Neural progenitor cell (in vitro differentiated cells): ENCODE measurements at regions not wholly inside any gene's neighbourhood (a gene's known extent, or its start where the extent isn't known, plus 50 kb on each side); places are given as distances from the start of the nearest gene placed in this dataset.

Experiments
- DNase-seq: peaks from one replicate; pipeline ENCODE4 v3.0.0-alpha.2; 2016; ENCODE audit warnings: low spot score
- H2AFZ ChIP-seq: fragments of 200-600 bp; sonication (generic); replicated peaks from 2 replicates; pipeline ENCODE4 v1.6.1; 2016; ENCODE audit warnings: antibody characterized with exemption
- H3F3A ChIP-seq: fragments of 200-600 bp; sonication (generic); 2 replicates; pipeline ENCODE4 v1.6.1; 2016; ENCODE audit warnings: antibody characterized with exemption, low read depth
- H3K27ac ChIP-seq: fragments of 200-600 bp; sonication (generic); 2 replicates; pipeline ENCODE4 v1.5.1; 2016; ENCODE audit warnings: mild to moderate bottlenecking
- H3K27me3 ChIP-seq: fragments of 200-600 bp; sonication (generic); 2 replicates; pipeline ENCODE4 v1.6.1; 2016; ENCODE audit warnings: mild to moderate bottlenecking, moderate library complexity
- H3K36me3 ChIP-seq: fragments of 200-600 bp; sonication (generic); 2 replicates; pipeline ENCODE4 v1.5.1; 2016
- H3K4me1 ChIP-seq: fragments of 200-600 bp; sonication (generic); 2 replicates; pipeline ENCODE4 v1.6.1; 2016; ENCODE audit warnings: mixed run types
- H3K4me2 ChIP-seq: fragments of 200-600 bp; sonication (generic); 2 replicates; pipeline ENCODE4 v1.6.1; 2016
- H3K4me3 ChIP-seq: fragments of 200-600 bp; sonication (generic); 2 replicates; pipeline ENCODE4 v1.5.1; 2016
- H3K79me2 ChIP-seq: fragments of 200-600 bp; sonication (generic); 2 replicates; pipeline ENCODE4 v1.6.1; 2016; ENCODE audit warnings: low read depth
- H3K9ac ChIP-seq: fragments of 200-600 bp; sonication (generic); 2 replicates; pipeline ENCODE4 v1.6.1; 2016
- H3K9me3 ChIP-seq: fragments of 200-600 bp; sonication (generic); 2 replicates; pipeline ENCODE4 v1.5.1; 2016; ENCODE audit warnings: low read depth
- H4K20me1 ChIP-seq: fragments of 200-600 bp; sonication (generic); 2 replicates; pipeline ENCODE4 v1.6.1; 2016; ENCODE audit warnings: low read depth
- H3K27ac Mint-ChIP-seq: 3 replicates; pipeline ENCODE4 v1.8.0; 2021; ENCODE audit warnings: mixed read lengths
- H3K27me3 Mint-ChIP-seq: 2 replicates; pipeline ENCODE4 v1.8.0; 2022; ENCODE audit warnings: low read depth, mild to moderate bottlenecking, inconsistent platforms, moderate library complexity, mixed read lengths; ENCODE audit not compliant: insufficient read depth
- H3K36me3 Mint-ChIP-seq: 3 replicates; pipeline ENCODE4 v1.8.0; 2021; ENCODE audit warnings: mixed read lengths
- H3K4me1 Mint-ChIP-seq: 3 replicates; pipeline ENCODE4 v1.8.0; 2021; ENCODE audit warnings: mixed read lengths
- H3K4me3 Mint-ChIP-seq: 3 replicates; pipeline ENCODE4 v1.8.0; 2021; ENCODE audit warnings: mild to moderate bottlenecking, moderate library complexity, mixed read lengths
- H3K9me3 Mint-ChIP-seq: 3 replicates; pipeline ENCODE4 v1.8.0; 2020; ENCODE audit warnings: mixed read lengths
- CTCF ChIP-seq: fragments of 200-600 bp; sonication (generic); IDR thresholded peaks from 2 replicates; pipeline ENCODE4 v1.5.1; 2017; ENCODE audit warnings: antibody characterized with exemption, mild to moderate bottlenecking
- EZH2 ChIP-seq: fragments of 200-600 bp; sonication (generic); IDR thresholded peaks from 2 replicates; pipeline ENCODE4 v1.6.1; 2017; ENCODE audit warnings: antibody characterized with exemption, mild to moderate bottlenecking, moderate library complexity
- EZH2phosphoT487 ChIP-seq: fragments of 200-600 bp; sonication (generic); IDR thresholded peaks from 2 replicates; pipeline ENCODE4 v1.6.1; 2017; ENCODE audit warnings: antibody characterized with exemption

GRCh38 chr11:39139581-39139980 lies 2319.9 kb downstream of the LRRC4C start:
- TF ChIP-seq EZH2 (no peak), EZH2phosphoT487 (no peak), CTCF (no peak)
- no peaks in the 10 kb centered on the region for H3K36me3 Mint-ChIP-seq

GRCh38 chr11:39120890-39121289 lies 2338.6 kb downstream of the LRRC4C start:
- H3K9me3 ChIP-seq: no peaks in the 10 kb centered on the region
- no peaks in the 10 kb centered on the region for H3K79me2 ChIP-seq
- Mint-ChIP-seq H3K36me3 (no peaks in the 10 kb centered on the region), H3K27me3 (peaks cover 2% of the 10 kb centered on the region), H3K4me3 (no peak overlapping the region), H3K9me3 (no peaks in the 10 kb centered on the region), H3K4me1 (no peaks in the 10 kb centered on the region), H3K27ac (no peak overlapping the region)
- no peaks in the 10 kb centered on the region for H3K36me3 ChIP-seq
- no peak overlapping the region for H2AFZ ChIP-seq
- no peak overlapping the region for H3K9ac ChIP-seq
- TF ChIP-seq CTCF (no peak), EZH2phosphoT487 (no peak), EZH2 (no peak)
- no peaks in the 10 kb centered on the region for H3K4me1 ChIP-seq
- no peaks in the 10 kb centered on the region for H3F3A ChIP-seq
- no peak overlapping the region for H3K4me2 ChIP-seq
- no peaks in the 10 kb centered on the region for H4K20me1 ChIP-seq
- no peak for DNase-seq
- H3K27ac ChIP-seq: no peak overlapping the region
- no peak overlapping the region for H3K4me3 ChIP-seq
- H3K27me3 ChIP-seq: no peaks in the 10 kb centered on the region

More at GRCh38 chr11:39139581-39139980, 2319.9 kb downstream of the LRRC4C start:
- no peaks in the 10 kb centered on the region for H3K9me3 Mint-ChIP-seq
- no peaks in the 10 kb centered on the region for H3K4me1 Mint-ChIP-seq
- Histone ChIP-seq H4K20me1 (no peaks in the 10 kb centered on the region), H3K4me2 (no peak overlapping the region), H3K4me1 (no peaks in the 10 kb centered on the region), H3K79me2 (no peaks in the 10 kb centered on the region), H3K4me3 (no peak overlapping the region), H3K36me3 (no peaks in the 10 kb centered on the region), H3K27ac (no peak overlapping the region), H3K9ac (no peak overlapping the region), H3K27me3 (no peaks in the 10 kb centered on the region), H3F3A (no peaks in the 10 kb centered on the region), H3K9me3 (no peaks in the 10 kb centered on the region), H2AFZ (no peak overlapping the region)
- no peak overlapping the region for H3K4me3 Mint-ChIP-seq
- DNase-seq: no peak
- H3K27me3 Mint-ChIP-seq: peaks cover 3% of the 10 kb centered on the region
- H3K27ac Mint-ChIP-seq: no peak overlapping the region

GRCh38 chr11:39113606-39114005 lies 2345.8 kb downstream of the LRRC4C start:
- Histone ChIP-seq H3K79me2 (no peaks in the 10 kb centered on the region), H3K4me2 (no peak overlapping the region), H3K27ac (no peak overlapping the region), H2AFZ (no peak overlapping the region), H3K36me3 (no peaks in the 10 kb centered on the region), H3K9ac (no peak overlapping the region), H3K27me3 (no peaks in the 10 kb centered on the region), H4K20me1 (no peaks in the 10 kb centered on the region), H3F3A (no peaks in the 10 kb centered on the region), H3K4me1 (no peaks in the 10 kb centered on the region), H3K4me3 (no peak overlapping the region), H3K9me3 (no peaks in the 10 kb centered on the region)
- H3K36me3 Mint-ChIP-seq: no peaks in the 10 kb centered on the region
- DNase-seq: no peak
- no peak for TF ChIP-seq EZH2phosphoT487
- no peak for TF ChIP-seq CTCF
- no peak for TF ChIP-seq EZH2
- H3K4me1 Mint-ChIP-seq: no peaks in the 10 kb centered on the region
- H3K4me3 Mint-ChIP-seq: no peak overlapping the region
- no peaks in the 10 kb centered on the region for H3K27me3 Mint-ChIP-seq
- H3K27ac Mint-ChIP-seq: no peak overlapping the region
- no peaks in the 10 kb centered on the region for H3K9me3 Mint-ChIP-seq

- DNase-seq: no peak
- Mint-ChIP-seq H3K27me3 (no peaks in the 10 kb centered on the region), H3K36me3 (no peaks in the 10 kb centered on the region), H3K4me1 (no peaks in the 10 kb centered on the region), H3K27ac (no peak overlapping the region), H3K9me3 (peaks cover 10% of the 10 kb centered on the region), H3K4me3 (no peak overlapping the region)
- Histone ChIP-seq H3K27ac (no peak overlapping the region), H3K4me3 (no peak overlapping the region), H3K27me3 (no peaks in the 10 kb centered on the region), H3K79me2 (no peaks in the 10 kb centered on the region), H3K9ac (no peak overlapping the region), H4K20me1 (no peaks in the 10 kb centered on the region), H3K36me3 (no peaks in the 10 kb centered on the region), H2AFZ (no peak overlapping the region), H3K9me3 (no peaks in the 10 kb centered on the region), H3K4me1 (no peaks in the 10 kb centered on the region), H3F3A (no peaks in the 10 kb centered on the region), H3K4me2 (no peak overlapping the region)
- TF ChIP-seq EZH2: no peak
- no peak for TF ChIP-seq CTCF
- TF ChIP-seq EZH2phosphoT487: no peak
These were observed 2357.2 kb downstream of the LRRC4C start for GRCh38 chr11:39102236-39102635.
